Spleen (tissue), 7 donors: ENCODE measurements at regions not wholly inside any gene's neighbourhood (a gene's known extent, or its start where the extent isn't known, plus 50 kb on each side); places are given as distances from the start of the nearest gene placed in this dataset.

Experiments used
- POLR2AphosphoS5 ChIP-seq, 3 donors: sonication (generic); formaldehyde crosslinking; IDR thresholded peaks; one replicate each; pipeline ENCODE4 v1.5.1; 2017; ENCODE audit warnings: antibody characterized with exemption in 3 of 3
- TF ChIP-seq, protein P1 (sequence below), 11 experiments: fragments of 200-600 bp in 7 of 11; fragments of 450-650 bp in 4 of 11; sonication (generic) in 4 of 11; IDR thresholded peaks in 8 of 11; conservative IDR thresholded peaks in 3 of 11; 1 replicate in 7 of 11; 2 replicates in 4 of 11; pipeline versions ENCODE4 v1.4.0 to v1.8.0; 2016 to 2021; ENCODE audit warnings: antibody characterized with exemption in 11 of 11, inconsistent platforms in 4 of 11, mild to moderate bottlenecking in 1 of 11
- donor health status: DM: no; HTN: no; CAD: no; lungs with moderate emphysema.
- donor health status: DM: no; HTN: no; CAD: no.
- donor health status: DM: no; HTN: no; CAD: no.

DNA sequence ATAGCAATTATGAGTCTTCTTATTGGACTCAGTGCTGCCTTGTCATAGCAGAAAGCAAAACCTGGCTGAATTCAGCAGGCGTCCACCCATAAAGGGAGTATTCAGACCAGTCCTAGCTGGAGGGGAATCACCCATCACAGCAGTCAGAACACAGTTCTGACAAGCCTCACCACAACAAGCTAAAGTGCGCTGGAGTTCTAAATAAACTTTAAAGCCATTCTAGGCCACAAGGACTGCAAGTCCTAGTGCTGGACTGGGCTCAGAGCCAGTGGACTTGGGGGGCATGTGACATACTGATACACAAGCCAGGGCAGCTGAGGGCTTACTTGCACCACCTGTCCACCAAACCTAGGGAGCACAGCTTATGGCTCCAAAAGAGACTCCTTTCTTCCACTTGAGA is 115.3 kb upstream of the PCSK5 start:
- TF ChIP-seq POLR2AphosphoS5 (IDR thresholded peaks at IDR 0.05): no peak
- TF ChIP-seq, protein P1, sequence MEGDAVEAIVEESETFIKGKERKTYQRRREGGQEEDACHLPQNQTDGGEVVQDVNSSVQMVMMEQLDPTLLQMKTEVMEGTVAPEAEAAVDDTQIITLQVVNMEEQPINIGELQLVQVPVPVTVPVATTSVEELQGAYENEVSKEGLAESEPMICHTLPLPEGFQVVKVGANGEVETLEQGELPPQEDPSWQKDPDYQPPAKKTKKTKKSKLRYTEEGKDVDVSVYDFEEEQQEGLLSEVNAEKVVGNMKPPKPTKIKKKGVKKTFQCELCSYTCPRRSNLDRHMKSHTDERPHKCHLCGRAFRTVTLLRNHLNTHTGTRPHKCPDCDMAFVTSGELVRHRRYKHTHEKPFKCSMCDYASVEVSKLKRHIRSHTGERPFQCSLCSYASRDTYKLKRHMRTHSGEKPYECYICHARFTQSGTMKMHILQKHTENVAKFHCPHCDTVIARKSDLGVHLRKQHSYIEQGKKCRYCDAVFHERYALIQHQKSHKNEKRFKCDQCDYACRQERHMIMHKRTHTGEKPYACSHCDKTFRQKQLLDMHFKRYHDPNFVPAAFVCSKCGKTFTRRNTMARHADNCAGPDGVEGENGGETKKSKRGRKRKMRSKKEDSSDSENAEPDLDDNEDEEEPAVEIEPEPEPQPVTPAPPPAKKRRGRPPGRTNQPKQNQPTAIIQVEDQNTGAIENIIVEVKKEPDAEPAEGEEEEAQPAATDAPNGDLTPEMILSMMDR (IDR thresholded peaks at IDR 0.05 in 8 of 11, conservative IDR thresholded peaks at IDR 0.05 in 3 of 11): no peak
